CD4-positive, alpha-beta memory T cell (primary cell): ENCODE measurements at regions not wholly inside any gene's neighbourhood (a gene's known extent, or its start where the extent isn't known, plus 50 kb on each side); places are given as distances from the start of the nearest gene placed in this dataset.

Experiments
- CTCF ChIA-PET: fragments of 350-600 bp; sonication (Branson Sonifier 250); formaldehyde crosslinking; loops from one replicate; lab custom pipeline; 2021; ENCODE audit warnings: inconsistent platforms; ENCODE audit not compliant: partially characterized antibody; lab: Charles Lee
- POLR2A ChIA-PET: fragments of 350-600 bp; sonication (Branson Sonifier 250); formaldehyde crosslinking; loops from one replicate; lab custom pipeline; 2021; ENCODE audit not compliant: partially characterized antibody; lab: Charles Lee
- DNase-seq, 5 donors: peaks; one replicate each; pipeline versions ENCODE4 v3.0.0 to v3.0.0-alpha.2; 2020 to 2022; ENCODE audit warnings: mixed read lengths in 1 of 5
- H3K27ac ChIP-seq: one replicate; pipeline ENCODE4 v1.7.0; 2013; ENCODE audit warnings: low read depth, low read length
- H3K27me3 ChIP-seq: 2 replicates; pipeline ENCODE4 v1.7.0; 2013; ENCODE audit warnings: mild to moderate bottlenecking, low read length, moderate library complexity; ENCODE audit not compliant: insufficient read depth
- H3K36me3 ChIP-seq: 2 replicates; pipeline ENCODE4 v1.7.0; 2013; ENCODE audit warnings: mild to moderate bottlenecking, low read length, moderate library complexity; ENCODE audit not compliant: insufficient read depth
- H3K4me1 ChIP-seq: 2 replicates; pipeline ENCODE4 v1.7.0; 2013; ENCODE audit warnings: mild to moderate bottlenecking, low read length, moderate library complexity; ENCODE audit not compliant: insufficient read depth
- H3K4me3 ChIP-seq, 2 donors: one replicate each; pipeline ENCODE4 v1.7.0; 2013; ENCODE audit warnings: low read length in 2 of 2, mild to moderate bottlenecking in 1 of 2
- H3K9me3 ChIP-seq, 2 donors: one replicate each; pipeline ENCODE4 v1.7.0; 2013; ENCODE audit warnings: low read length in 2 of 2, control low read depth in 1 of 2; ENCODE audit not compliant: control insufficient read depth in 1 of 2
- H3K27ac Mint-ChIP-seq, 7 donors: one replicate each; pipeline ENCODE4 v1.8.0; 2020 to 2021; ENCODE audit warnings: mixed read lengths in 7 of 7, mild to moderate bottlenecking in 6 of 7, inconsistent platforms in 3 of 7, moderate library complexity in 3 of 7
- H3K27me3 Mint-ChIP-seq, 2 donors: one replicate each; pipeline ENCODE4 v1.8.0; 2020 to 2021; ENCODE audit warnings: mixed read lengths in 2 of 2
- H3K36me3 Mint-ChIP-seq, 2 donors: one replicate each; pipeline ENCODE4 v1.8.0; 2020 to 2021; ENCODE audit warnings: mixed read lengths in 2 of 2, inconsistent platforms in 1 of 2, mild to moderate bottlenecking in 1 of 2
- H3K4me1 Mint-ChIP-seq, 4 donors: one replicate each; pipeline ENCODE4 v1.8.0; 2020 to 2021; ENCODE audit warnings: mixed read lengths in 4 of 4, mild to moderate bottlenecking in 1 of 4
- H3K4me3 Mint-ChIP-seq, 8 donors: one replicate each; pipeline ENCODE4 v1.8.0; 2020 to 2021; ENCODE audit warnings: mixed read lengths in 8 of 8, mild to moderate bottlenecking in 7 of 8, moderate library complexity in 6 of 8, inconsistent platforms in 3 of 8
- H3K9me3 Mint-ChIP-seq, 8 donors: one replicate each; pipeline ENCODE4 v1.8.0; 2020 to 2021; ENCODE audit warnings: mixed read lengths in 8 of 8, mild to moderate bottlenecking in 5 of 8, inconsistent platforms in 3 of 8, moderate library complexity in 1 of 8
- intact Hi-C: fragments of 100-400 bp; cut with micrococcal nuclease; formaldehyde crosslinking; loops from one replicate; pipeline ENCODE4 v1.15.1; 2023

DNA sequence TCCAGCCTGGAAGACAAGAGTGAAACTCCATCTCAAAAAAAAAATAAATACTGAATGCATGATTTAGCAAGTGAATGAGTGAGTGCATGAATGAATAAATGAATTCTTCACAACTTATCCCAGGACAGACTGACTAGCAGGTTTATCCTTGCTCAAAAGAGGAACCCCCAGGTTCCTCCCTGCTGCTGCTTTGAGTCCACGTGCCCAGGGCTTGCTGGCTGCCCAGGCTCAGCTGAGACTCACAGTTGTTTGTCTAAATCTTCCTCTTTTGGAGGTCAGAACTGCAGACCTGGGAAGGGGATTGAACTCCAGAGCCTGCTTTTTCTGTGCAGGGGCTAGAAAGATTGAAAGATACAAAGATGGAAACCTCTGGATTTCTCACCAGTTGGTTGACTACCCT, 117.4 kb upstream of the TMEM45B start:
- Mint-ChIP-seq H3K27me3 (no peaks in the 10 kb centered on the region), H3K27ac (peak overlapping the region in 1 of 7 donors; percentile 13), H3K36me3 (no peaks in the 10 kb centered on the region), H3K4me1 (peaks cover 7 to 19% (median 9%) of the 10 kb centered on the region in 4 donors), H3K9me3 (no peaks in the 10 kb centered on the region), H3K4me3 (no peak overlapping the region)
- no peak for DNase-seq
- Histone ChIP-seq H3K4me1 (peaks cover 6% of the 10 kb centered on the region), H3K27me3 (no peaks in the 10 kb centered on the region), H3K27ac (no peak overlapping the region), H3K36me3 (no peaks in the 10 kb centered on the region), H3K9me3 (no peaks in the 10 kb centered on the region), H3K4me3 (no peak overlapping the region)
- CTCF ChIA-PET = interaction anchor here (0.9 to 1.1 kb wide), 2 partner anchors 13 to 17 kb away, joined by 3 to 4 read pairs; no protein-coding TSS in a partner anchor
- intact Hi-C loops = loop anchor here (5.0 kb wide), 1 partner anchor 54 kb away; no protein-coding TSS in a partner anchor
- POLR2A ChIA-PET = no interaction called here

DNA sequence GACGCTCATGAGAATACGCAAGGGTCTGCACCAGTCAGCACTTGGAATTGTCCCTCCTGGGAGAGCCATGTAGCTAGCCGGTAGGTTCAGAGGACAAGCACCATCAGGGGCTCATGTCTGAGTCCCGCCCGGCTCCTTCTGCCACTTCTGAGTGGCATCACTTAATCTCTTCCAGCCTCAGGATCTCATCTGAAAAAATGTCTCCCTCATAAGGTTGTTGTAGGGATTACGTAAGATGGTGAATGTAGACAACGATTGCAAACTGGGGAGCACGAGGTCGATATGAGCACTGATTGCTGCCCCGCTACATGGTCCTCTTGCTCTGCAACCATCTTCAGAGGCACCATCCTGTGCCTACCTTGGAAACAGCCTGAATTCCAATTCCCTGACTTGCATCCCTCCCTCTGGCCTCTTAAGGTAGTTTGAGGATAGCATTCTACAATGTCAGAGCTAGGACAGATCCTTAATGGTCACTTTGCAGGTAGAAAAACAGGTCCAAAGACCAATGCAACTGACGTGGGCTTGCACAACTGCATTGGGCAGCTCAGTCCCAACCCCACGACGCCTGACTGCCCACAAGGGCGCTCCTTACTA, 115.8 kb upstream of the TMEM45B start:
- no peak overlapping the region for H3K4me3 Mint-ChIP-seq
- POLR2A ChIA-PET = interaction anchor here (0.6 kb wide), 1 partner anchor 1655 kb away, joined by 3 read pairs; no protein-coding TSS in a partner anchor

DNA sequence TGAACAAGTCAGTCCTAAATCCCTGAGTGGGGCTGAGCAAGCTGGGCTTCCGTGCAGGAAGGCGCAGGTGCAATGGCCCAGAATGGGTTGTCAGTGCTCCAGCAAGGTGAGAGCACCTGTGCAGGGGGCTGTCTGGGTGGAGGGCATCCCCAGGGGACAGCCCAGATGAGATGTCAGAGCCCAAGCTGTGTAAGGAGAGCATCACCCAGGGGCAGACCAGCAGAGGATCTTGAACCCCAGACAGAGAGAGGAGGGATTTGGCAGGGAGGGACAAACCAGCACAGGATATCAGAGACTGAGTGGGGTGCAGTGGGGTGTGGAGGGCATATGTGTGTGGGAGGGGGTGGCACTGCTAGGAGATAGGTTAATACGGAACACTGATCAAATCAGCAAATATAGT, 114.9 kb upstream of the TMEM45B start:
- H3K27ac Mint-ChIP-seq = no peak overlapping the region
- Histone ChIP-seq H3K27ac (no peak overlapping the region), H3K27me3 (no peaks in the 10 kb centered on the region), H3K36me3 (no peaks in the 10 kb centered on the region), H3K4me1 (no peaks in the 10 kb centered on the region), H3K4me3 (no peak overlapping the region), H3K9me3 (no peaks in the 10 kb centered on the region)
- no peak for DNase-seq
- H3K4me3 Mint-ChIP-seq = no peak overlapping the region
- ChIA-PET CTCF (no interaction called here), POLR2A (interaction anchor here (0.6 kb wide), 1 partner anchor 1656 kb away, joined by 3 read pairs; no protein-coding TSS in a partner anchor)
- H3K36me3 Mint-ChIP-seq = no peaks in the 10 kb centered on the region
- no peaks in the 10 kb centered on the region for H3K9me3 Mint-ChIP-seq
- intact Hi-C loops = no loop called here
- H3K4me1 Mint-ChIP-seq = peaks cover under 1 to 4% (median 2%) of the 10 kb centered on the region in 4 donors
- no peaks in the 10 kb centered on the region for H3K27me3 Mint-ChIP-seq

More for the DNA sequence above, 115.8 kb upstream of the TMEM45B start:
- DNase-seq = no peak
- H3K4me1 ChIP-seq = peaks cover 6% of the 10 kb centered on the region
- Mint-ChIP-seq H3K36me3 (no peaks in the 10 kb centered on the region), H3K27ac (no peak overlapping the region), H3K9me3 (no peaks in the 10 kb centered on the region), H3K27me3 (no peaks in the 10 kb centered on the region), H3K4me1 (peaks cover 7 to 13% (median 9%) of the 10 kb centered on the region in 4 donors)
- H3K36me3 ChIP-seq = no peaks in the 10 kb centered on the region
- CTCF ChIA-PET = no interaction called here
- H3K4me3 ChIP-seq = no peak overlapping the region
- intact Hi-C loops = loop anchor here (5.0 kb wide), 1 partner anchor 52 kb away; no protein-coding TSS in a partner anchor
- no peak overlapping the region for H3K27ac ChIP-seq
- no peaks in the 10 kb centered on the region for H3K27me3 ChIP-seq
- no peaks in the 10 kb centered on the region for H3K9me3 ChIP-seq

DNA sequence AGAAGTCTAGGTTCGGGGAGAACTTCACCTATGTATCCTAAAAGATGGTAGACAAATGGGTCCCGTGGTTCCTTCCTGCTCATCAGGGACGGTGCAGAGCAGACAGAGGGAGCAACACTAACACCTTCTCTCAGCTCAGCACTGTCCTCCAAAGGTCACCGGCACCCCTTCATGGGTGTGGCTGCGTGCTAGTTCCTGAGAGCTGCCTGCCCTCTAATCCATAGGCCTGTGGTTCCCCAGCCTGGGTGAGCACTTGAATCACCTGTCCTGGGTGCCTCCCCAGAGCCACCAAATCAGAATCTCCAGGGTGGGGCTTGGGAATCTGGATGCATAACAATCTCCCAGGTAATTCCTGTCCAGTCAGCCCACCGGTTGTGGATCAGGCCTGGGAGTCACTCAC, 113.9 kb upstream of the TMEM45B start:
- no peak overlapping the region for H3K4me3 Mint-ChIP-seq
- no peaks in the 10 kb centered on the region for H3K9me3 Mint-ChIP-seq
- POLR2A ChIA-PET = no interaction called here
- no peaks in the 10 kb centered on the region for H3K9me3 ChIP-seq
- no peaks in the 10 kb centered on the region for H3K27me3 ChIP-seq
- no peak overlapping the region for H3K4me3 ChIP-seq
- H3K27ac ChIP-seq = no peak overlapping the region
- H3K36me3 ChIP-seq = no peaks in the 10 kb centered on the region
- no peaks in the 10 kb centered on the region for H3K4me1 Mint-ChIP-seq
- no peaks in the 10 kb centered on the region for H3K4me1 ChIP-seq
- no peak for DNase-seq
- CTCF ChIA-PET = no interaction called here
- H3K27ac Mint-ChIP-seq = no peak overlapping the region
- H3K36me3 Mint-ChIP-seq = no peaks in the 10 kb centered on the region
- no peaks in the 10 kb centered on the region for H3K27me3 Mint-ChIP-seq
- intact Hi-C loops = no loop called here

DNA sequence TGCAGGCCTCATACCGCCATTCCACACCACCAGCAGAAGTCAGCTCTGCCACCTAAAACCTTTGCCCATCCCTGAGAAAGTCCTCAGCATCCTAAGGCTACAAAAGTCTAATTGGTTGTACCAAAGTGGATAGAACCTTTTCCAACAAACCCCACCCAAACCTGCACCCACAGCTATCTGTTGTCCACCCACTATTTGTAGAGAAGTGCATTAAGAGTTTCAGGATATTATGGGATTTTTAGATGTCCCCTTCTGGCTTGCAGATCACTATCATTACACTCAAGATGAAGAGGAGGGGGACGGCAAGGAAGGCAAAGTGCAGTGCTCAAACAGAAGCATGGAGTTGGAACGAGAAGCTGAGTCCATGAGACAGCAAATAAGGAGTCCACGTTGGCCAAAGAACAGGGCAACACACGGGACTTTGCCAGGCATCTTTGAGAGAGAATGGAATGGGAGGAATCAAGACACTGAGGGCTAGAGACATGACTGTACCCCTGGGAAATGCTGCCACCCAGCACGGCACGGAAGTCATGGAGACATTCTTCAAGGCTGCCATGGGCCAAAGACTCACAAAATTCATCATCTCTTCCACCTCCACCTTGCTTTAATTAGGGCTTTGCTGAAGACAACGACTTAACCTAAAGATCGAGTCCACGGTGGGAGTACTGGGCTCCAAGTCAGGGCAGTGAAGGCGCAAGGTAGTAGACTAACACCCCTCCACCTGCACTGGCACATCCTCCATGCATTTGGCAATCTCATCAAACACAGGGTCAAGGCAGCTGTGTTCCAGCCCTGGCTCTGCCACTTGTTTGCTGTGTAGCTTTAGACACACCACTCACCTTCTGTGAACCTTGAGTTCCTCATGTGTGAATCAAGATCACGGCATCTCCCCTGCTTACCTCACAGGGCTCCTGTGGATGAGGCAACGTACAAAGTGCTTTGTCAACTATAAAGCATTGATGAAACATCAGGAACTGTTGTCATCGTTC, 112.9 kb upstream of the TMEM45B start:
- Mint-ChIP-seq H3K36me3 (no peaks in the 10 kb centered on the region), H3K4me3 (no peak overlapping the region), H3K27ac (no peak overlapping the region), H3K9me3 (no peaks in the 10 kb centered on the region), H3K27me3 (no peaks in the 10 kb centered on the region), H3K4me1 (no peaks in the 10 kb centered on the region)
- ChIA-PET CTCF (no interaction called here), POLR2A (no interaction called here)
- Histone ChIP-seq H3K4me1 (no peaks in the 10 kb centered on the region), H3K9me3 (no peaks in the 10 kb centered on the region), H3K27me3 (no peaks in the 10 kb centered on the region), H3K27ac (no peak overlapping the region), H3K36me3 (no peaks in the 10 kb centered on the region), H3K4me3 (no peak overlapping the region)
- no peak for DNase-seq
- intact Hi-C loops = no loop called here

DNA sequence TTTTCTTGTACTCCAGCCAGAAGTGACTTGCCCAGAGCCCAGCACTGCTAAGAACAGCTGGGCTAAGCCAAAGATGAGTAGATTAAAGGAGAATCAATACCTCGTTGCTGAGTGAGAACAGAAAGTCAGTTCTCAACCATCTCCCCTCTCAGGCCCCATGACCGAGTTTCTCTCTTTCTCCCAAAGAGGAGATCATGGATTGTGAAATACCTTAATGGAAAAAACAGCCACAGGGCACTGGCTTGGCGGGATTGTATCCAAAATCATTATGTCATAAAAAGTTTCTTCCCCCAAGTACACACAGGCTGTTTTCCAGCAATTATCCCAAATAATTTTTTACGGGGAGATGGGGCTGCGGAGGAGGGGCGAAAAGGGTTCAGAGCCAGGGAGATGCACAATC, 111.8 kb upstream of the TMEM45B start:
- ChIA-PET POLR2A (no interaction called here), CTCF (no interaction called here)
- no peak overlapping the region for H3K27ac Mint-ChIP-seq
- no peaks in the 10 kb centered on the region for H3K9me3 Mint-ChIP-seq
- intact Hi-C loops = no loop called here
- H3K36me3 Mint-ChIP-seq = no peaks in the 10 kb centered on the region
- no peak for DNase-seq
- no peak overlapping the region for H3K27ac ChIP-seq
- H3K27me3 ChIP-seq = no peaks in the 10 kb centered on the region
- no peak overlapping the region for H3K4me3 ChIP-seq
- no peaks in the 10 kb centered on the region for H3K36me3 ChIP-seq
- no peaks in the 10 kb centered on the region for H3K4me1 ChIP-seq
- H3K9me3 ChIP-seq = no peaks in the 10 kb centered on the region
- H3K4me3 Mint-ChIP-seq = no peak overlapping the region
- no peaks in the 10 kb centered on the region for H3K27me3 Mint-ChIP-seq
- no peaks in the 10 kb centered on the region for H3K4me1 Mint-ChIP-seq

DNA sequence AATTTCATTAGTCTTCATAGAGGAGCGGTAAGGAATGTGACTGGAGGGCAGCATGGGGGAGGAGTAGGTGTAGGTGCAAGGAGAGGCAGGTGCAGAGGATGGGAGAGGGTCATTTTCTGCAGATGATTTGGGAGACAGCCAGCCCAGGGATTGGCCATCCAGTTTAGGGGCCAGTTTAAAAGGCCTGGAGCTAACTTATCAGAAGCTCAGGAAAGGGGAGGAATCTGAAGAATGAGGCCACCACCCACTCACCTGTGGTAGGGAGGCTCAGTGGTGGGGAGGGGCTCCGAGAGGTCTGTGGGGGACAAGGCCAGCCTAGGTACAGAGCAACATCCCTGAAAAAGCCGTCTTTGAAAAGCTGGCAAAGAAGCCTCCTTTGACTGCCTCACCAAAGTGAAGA, 110.8 kb upstream of the TMEM45B start:
- H3K4me1 ChIP-seq = no peaks in the 10 kb centered on the region
- Mint-ChIP-seq H3K36me3 (no peaks in the 10 kb centered on the region), H3K27ac (no peak overlapping the region), H3K27me3 (no peaks in the 10 kb centered on the region), H3K9me3 (no peaks in the 10 kb centered on the region), H3K4me1 (no peaks in the 10 kb centered on the region), H3K4me3 (peak overlapping the region in 1 of 8 donors; percentile 10)
- CTCF ChIA-PET = no interaction called here
- POLR2A ChIA-PET = no interaction called here
- no peaks in the 10 kb centered on the region for H3K36me3 ChIP-seq
- no peak overlapping the region for H3K27ac ChIP-seq
- no peaks in the 10 kb centered on the region for H3K27me3 ChIP-seq
- no peaks in the 10 kb centered on the region for H3K9me3 ChIP-seq
- intact Hi-C loops = no loop called here
- no peak for DNase-seq
- no peak overlapping the region for H3K4me3 ChIP-seq
